ENCODE measurements at regions not wholly inside any gene's neighbourhood (a gene's known extent, or its start where the extent isn't known, plus 50 kb on each side); places are given as distances from the start of the nearest gene placed in this dataset.

DNA sequence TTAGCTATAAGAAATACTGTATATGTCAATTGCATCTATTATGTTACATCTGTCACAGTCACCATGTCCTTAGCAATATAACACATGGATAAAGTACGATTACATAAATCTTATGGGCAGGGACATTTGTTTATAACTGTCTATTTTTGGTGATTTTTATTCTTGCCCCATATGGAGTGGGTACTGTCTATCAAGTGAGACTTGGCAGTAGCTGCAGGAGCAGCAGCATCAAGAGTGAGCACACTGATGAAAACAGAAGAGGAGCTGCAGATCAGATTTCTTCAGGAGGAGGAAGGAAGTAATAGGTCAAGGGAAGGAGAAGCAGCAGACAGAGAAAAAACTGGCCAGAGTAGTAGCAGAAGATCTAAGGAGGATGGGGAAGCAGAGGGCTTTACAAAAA lies 516.7 kb downstream of the C6orf118 start:
- H3K27ac ChIP-seq (replicated peaks) = no peak overlapping the region
- no peaks in the 10 kb centered on the region for H3K9me3 ChIP-seq (replicated peaks)
- no peaks in the 10 kb centered on the region for H3K36me3 ChIP-seq
- intact Hi-C loops (cut with micrococcal nuclease) = no loop called here
- H3K27me3 ChIP-seq (ENCODE audit: low read depth) = no peaks in the 10 kb centered on the region
- H3K4me1 ChIP-seq = no peaks in the 10 kb centered on the region
- no peak overlapping the region for H3K4me3 ChIP-seq
- DNase-seq = no peak
- TF ChIP-seq, protein P1, sequence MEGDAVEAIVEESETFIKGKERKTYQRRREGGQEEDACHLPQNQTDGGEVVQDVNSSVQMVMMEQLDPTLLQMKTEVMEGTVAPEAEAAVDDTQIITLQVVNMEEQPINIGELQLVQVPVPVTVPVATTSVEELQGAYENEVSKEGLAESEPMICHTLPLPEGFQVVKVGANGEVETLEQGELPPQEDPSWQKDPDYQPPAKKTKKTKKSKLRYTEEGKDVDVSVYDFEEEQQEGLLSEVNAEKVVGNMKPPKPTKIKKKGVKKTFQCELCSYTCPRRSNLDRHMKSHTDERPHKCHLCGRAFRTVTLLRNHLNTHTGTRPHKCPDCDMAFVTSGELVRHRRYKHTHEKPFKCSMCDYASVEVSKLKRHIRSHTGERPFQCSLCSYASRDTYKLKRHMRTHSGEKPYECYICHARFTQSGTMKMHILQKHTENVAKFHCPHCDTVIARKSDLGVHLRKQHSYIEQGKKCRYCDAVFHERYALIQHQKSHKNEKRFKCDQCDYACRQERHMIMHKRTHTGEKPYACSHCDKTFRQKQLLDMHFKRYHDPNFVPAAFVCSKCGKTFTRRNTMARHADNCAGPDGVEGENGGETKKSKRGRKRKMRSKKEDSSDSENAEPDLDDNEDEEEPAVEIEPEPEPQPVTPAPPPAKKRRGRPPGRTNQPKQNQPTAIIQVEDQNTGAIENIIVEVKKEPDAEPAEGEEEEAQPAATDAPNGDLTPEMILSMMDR (IDR thresholded peaks at IDR 0.05; ENCODE audit: borderline replicate concordance) = no peak

- H3K27me3 ChIP-seq (ENCODE audit: low read depth) = no peaks in the 10 kb centered on the region
- H3K4me3 ChIP-seq = no peak overlapping the region
- H3K36me3 ChIP-seq = no peaks in the 10 kb centered on the region
- no peak overlapping the region for H3K27ac ChIP-seq (replicated peaks)
- no peaks in the 10 kb centered on the region for H3K9me3 ChIP-seq (replicated peaks)
- intact Hi-C loops (cut with micrococcal nuclease) = no loop called here
- DNase-seq = no peak
- no peaks in the 10 kb centered on the region for H3K4me1 ChIP-seq
- TF ChIP-seq, protein P1 (IDR thresholded peaks at IDR 0.05; ENCODE audit: borderline replicate concordance) = no peak
Observed at GRCh38 chr6:164791498-164791897, 517.9 kb downstream of the C6orf118 start.

GRCh38 chr6:164763788-164764187 lies 545.6 kb downstream of the C6orf118 start:
- Histone ChIP-seq H3K36me3 (no peaks in the 10 kb centered on the region), H3K27ac (replicated peaks) (no peak overlapping the region), H3K9me3 (replicated peaks) (peaks cover 30% of the 10 kb centered on the region), H3K4me3 (no peak overlapping the region), H3K27me3 (ENCODE audit: low read depth) (no peaks in the 10 kb centered on the region), H3K4me1 (no peaks in the 10 kb centered on the region)
- intact Hi-C loops (cut with micrococcal nuclease) = no loop called here
- TF ChIP-seq, protein P1 (IDR thresholded peaks at IDR 0.05; ENCODE audit: borderline replicate concordance) = no peak
- DNase-seq = no peak

- Histone ChIP-seq H3K36me3 (no peaks in the 10 kb centered on the region), H3K4me3 (no peak overlapping the region), H3K27ac (replicated peaks) (no peak overlapping the region), H3K27me3 (ENCODE audit: low read depth) (no peaks in the 10 kb centered on the region), H3K9me3 (replicated peaks) (peaks cover 16% of the 10 kb centered on the region), H3K4me1 (no peaks in the 10 kb centered on the region)
- intact Hi-C loops (cut with micrococcal nuclease) = no loop called here
- DNase-seq = no peak
- TF ChIP-seq, protein P1 (IDR thresholded peaks at IDR 0.05; ENCODE audit: borderline replicate concordance) = no peak
Observed at GRCh38 chr6:164757451-164757850, 552.0 kb downstream of the C6orf118 start.

- intact Hi-C loops (cut with micrococcal nuclease) = no loop called here
- no peak overlapping the region for H3K27ac ChIP-seq (replicated peaks)
- H3K4me1 ChIP-seq = no peaks in the 10 kb centered on the region
- H3K36me3 ChIP-seq = no peaks in the 10 kb centered on the region
- H3K27me3 ChIP-seq (ENCODE audit: low read depth) = no peaks in the 10 kb centered on the region
- no peak for DNase-seq
- H3K4me3 ChIP-seq = no peak overlapping the region
- TF ChIP-seq, protein P1 (IDR thresholded peaks at IDR 0.05; ENCODE audit: borderline replicate concordance) = no peak
- peaks cover 14% of the 10 kb centered on the region for H3K9me3 ChIP-seq (replicated peaks)
Observed at GRCh38 chr6:164756723-164757122, 552.7 kb downstream of the C6orf118 start.

- Histone ChIP-seq H3K27me3 (ENCODE audit: low read depth) (no peaks in the 10 kb centered on the region), H3K4me1 (no peaks in the 10 kb centered on the region), H3K9me3 (replicated peaks) (peaks cover 8% of the 10 kb centered on the region), H3K4me3 (no peak overlapping the region), H3K27ac (replicated peaks) (no peak overlapping the region), H3K36me3 (no peaks in the 10 kb centered on the region)
- intact Hi-C loops (cut with micrococcal nuclease) = no loop called here
- TF ChIP-seq, protein P1 (IDR thresholded peaks at IDR 0.05; ENCODE audit: borderline replicate concordance) = no peak
- DNase-seq = no peak
Observed at GRCh38 chr6:164756142-164756541, 553.3 kb downstream of the C6orf118 start.

Measured in left ventricle myocardium inferior (tissue), 1 donor.